Breast epithelium (tissue), 3 donors: ENCODE measurements at regions not wholly inside any gene's neighbourhood (a gene's known extent, or its start where the extent isn't known, plus 50 kb on each side); places are given as distances from the start of the nearest gene placed in this dataset.

Experiments used
- CTCF ChIP-seq, 3 donors: fragments of 450-650 bp; IDR thresholded peaks; one replicate each; pipeline ENCODE4 v1.5.1; 2016 to 2017; ENCODE audit warnings: antibody characterized with exemption in 3 of 3, mild to moderate bottlenecking in 3 of 3, moderate library complexity in 3 of 3
- POLR2A ChIP-seq: fragments of 450-650 bp; IDR thresholded peaks from one replicate; pipeline ENCODE4 v1.6.1; 2016; ENCODE audit warnings: antibody characterized with exemption, mild to moderate bottlenecking, moderate library complexity
- POLR2AphosphoS5 ChIP-seq, 3 donors: sonication (generic); formaldehyde crosslinking; IDR thresholded peaks; one replicate each; pipeline ENCODE4 v1.6.1; 2017; ENCODE audit warnings: antibody characterized with exemption in 3 of 3

GRCh38 chr6:164554700-164555476, 754.5 kb downstream of the C6orf118 start:
- TF ChIP-seq POLR2A (no peak), POLR2AphosphoS5 (IDR thresholded peaks at IDR 0.05) (no peak), CTCF (IDR thresholded peaks at IDR 0.05) (no peak)
